Rectal smooth muscle tissue (tissue), 1 donor: ENCODE measurements at regions not wholly inside any gene's neighbourhood (a gene's known extent, or its start where the extent isn't known, plus 50 kb on each side); places are given as distances from the start of the nearest gene placed in this dataset.

Experiments used
- H3K27ac ChIP-seq: one replicate; pipeline ENCODE4 v1.7.0; 2013; ENCODE audit warnings: low read depth, low read length, inconsistent platforms
- H3K27me3 ChIP-seq: one replicate; pipeline ENCODE4 v1.7.0; 2013; ENCODE audit warnings: low read length; ENCODE audit not compliant: control insufficient read depth, insufficient read depth
- H3K36me3 ChIP-seq: one replicate; pipeline ENCODE4 v1.7.0; 2013; ENCODE audit warnings: low read length; ENCODE audit not compliant: control insufficient read depth, insufficient read depth
- H3K4me1 ChIP-seq: one replicate; pipeline ENCODE4 v1.7.0; 2013; ENCODE audit warnings: low read length; ENCODE audit not compliant: control insufficient read depth, insufficient read depth
- H3K4me3 ChIP-seq: one replicate; pipeline ENCODE4 v1.7.0; 2013; ENCODE audit warnings: low read length
- H3K9ac ChIP-seq: one replicate; pipeline ENCODE4 v1.7.0; 2013; ENCODE audit warnings: low read length

DNA sequence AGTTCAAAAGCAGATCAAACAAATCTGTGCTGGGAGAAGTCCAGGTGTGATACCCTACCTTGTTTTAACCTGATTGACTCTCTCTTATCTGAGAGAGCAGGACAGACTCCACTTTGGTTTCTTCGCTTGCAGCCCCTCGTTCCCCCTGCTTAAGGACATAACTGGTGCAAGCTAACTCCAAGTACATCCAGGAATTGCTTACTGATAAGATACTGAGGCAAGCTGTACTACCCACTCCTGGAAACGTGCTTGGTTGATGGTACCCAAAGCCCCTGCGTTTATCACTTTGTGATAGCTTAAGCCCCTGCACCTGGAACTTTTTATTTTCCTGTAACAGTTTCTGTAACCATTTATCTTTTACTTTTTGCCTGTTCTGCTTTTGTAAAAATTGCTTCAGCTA is 157.0 kb upstream of the OLIG3 start:
- H3K4me3 ChIP-seq, result no peak overlapping the region
- H3K27ac ChIP-seq, result no peak overlapping the region
- H3K9ac ChIP-seq, result no peak overlapping the region
- H3K36me3 ChIP-seq, result no peaks in the 10 kb centered on the region
- no peaks in the 10 kb centered on the region for H3K4me1 ChIP-seq
- no peaks in the 10 kb centered on the region for H3K27me3 ChIP-seq

DNA sequence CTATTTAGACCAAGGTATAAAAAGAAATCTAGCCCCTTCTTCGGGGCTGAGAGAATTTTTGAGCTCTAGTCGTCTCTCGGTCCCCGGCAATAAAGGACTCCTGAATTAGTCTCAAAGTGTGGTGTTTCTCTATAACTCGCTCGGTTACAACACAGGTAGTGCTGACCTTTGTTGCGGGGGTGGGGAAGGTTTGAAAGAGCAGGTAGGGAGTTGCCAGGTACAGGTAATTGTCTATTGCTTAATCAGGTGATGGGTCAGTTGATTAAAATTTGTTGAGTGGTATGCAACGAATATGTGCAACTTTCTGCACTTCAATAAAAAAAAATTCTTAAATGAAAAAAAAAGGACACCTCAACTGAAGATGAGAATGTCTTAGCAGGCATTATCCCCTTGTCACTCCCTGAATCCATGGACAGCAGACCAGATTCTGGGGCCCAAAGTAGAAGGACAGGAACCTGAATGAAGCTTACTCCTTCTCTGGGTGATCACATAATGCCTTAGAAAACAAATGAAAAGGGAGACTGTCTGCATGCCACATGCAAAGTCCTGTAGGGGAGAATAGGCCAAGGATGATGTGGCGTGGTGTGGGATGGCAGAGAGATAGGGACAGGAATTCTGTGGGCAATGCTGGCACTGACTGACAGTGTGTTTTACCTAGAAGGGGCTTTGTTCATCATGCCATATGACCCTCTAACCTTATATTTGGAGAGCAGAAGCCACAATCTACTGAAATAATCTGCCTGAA is 157.6 kb upstream of the OLIG3 start:
- Histone ChIP-seq H3K27ac (no peak overlapping the region), H3K4me1 (no peaks in the 10 kb centered on the region), H3K4me3 (no peak overlapping the region), H3K9ac (no peak overlapping the region), H3K27me3 (no peaks in the 10 kb centered on the region), H3K36me3 (no peaks in the 10 kb centered on the region)

DNA sequence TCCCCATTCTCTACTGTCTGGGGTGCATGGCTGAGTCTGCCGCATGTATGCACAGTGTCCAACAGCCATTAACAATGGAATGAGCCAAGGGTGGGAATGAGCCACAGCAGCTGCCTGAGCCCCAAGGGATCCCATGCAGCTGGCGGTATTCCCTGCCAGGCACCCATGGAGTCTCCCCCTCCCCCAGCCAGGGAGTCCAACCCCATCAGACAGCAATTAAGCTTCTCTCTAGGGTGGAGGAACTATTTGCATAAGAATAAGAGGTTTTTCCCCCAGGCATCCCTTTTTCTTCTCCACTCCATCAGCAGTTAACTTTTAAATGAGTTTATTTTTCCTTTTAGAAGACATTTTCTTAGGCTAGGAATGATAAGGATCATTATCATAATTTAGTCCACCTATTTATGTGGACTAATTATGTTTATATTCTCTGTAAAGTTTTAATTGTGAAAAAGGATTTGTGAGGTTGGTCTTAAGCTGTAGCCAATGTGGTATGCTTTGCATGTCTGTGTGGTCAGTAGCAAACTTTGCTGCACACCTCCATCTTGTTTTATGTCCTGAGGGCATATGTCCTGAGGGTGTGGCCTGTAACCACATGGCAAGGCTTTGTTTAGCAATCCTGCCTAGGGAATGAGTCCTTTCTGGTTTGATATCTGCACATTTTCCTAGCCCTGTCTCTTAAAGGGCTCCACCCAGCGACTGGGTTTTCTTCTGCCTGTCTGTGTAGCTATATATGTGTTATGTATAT is 158.9 kb upstream of the OLIG3 start:
- Histone ChIP-seq H3K4me1 (no peaks in the 10 kb centered on the region), H3K4me3 (no peak overlapping the region), H3K9ac (no peak overlapping the region), H3K27me3 (no peaks in the 10 kb centered on the region), H3K27ac (no peak overlapping the region), H3K36me3 (no peaks in the 10 kb centered on the region)

DNA sequence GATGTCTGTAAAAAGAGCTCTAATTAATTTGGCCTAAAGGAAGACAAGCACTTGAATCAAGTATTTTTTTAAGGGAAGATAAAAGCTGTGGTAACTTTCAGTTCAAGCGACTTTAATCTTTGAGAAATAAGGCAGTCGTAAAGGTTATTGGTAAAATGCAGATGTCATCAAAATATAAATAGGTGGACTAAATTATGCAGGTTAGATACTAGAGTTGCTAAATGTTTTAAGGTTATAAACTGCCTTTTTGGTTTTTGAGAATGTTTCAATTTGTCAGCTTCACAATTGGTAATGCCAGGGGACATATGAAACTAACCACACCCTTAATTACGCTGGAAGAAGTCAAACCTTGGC is 159.5 kb upstream of the OLIG3 start:
- Histone ChIP-seq H3K27ac (no peak overlapping the region), H3K27me3 (no peaks in the 10 kb centered on the region), H3K9ac (no peak overlapping the region), H3K4me1 (no peaks in the 10 kb centered on the region), H3K36me3 (no peaks in the 10 kb centered on the region), H3K4me3 (no peak overlapping the region)

DNA sequence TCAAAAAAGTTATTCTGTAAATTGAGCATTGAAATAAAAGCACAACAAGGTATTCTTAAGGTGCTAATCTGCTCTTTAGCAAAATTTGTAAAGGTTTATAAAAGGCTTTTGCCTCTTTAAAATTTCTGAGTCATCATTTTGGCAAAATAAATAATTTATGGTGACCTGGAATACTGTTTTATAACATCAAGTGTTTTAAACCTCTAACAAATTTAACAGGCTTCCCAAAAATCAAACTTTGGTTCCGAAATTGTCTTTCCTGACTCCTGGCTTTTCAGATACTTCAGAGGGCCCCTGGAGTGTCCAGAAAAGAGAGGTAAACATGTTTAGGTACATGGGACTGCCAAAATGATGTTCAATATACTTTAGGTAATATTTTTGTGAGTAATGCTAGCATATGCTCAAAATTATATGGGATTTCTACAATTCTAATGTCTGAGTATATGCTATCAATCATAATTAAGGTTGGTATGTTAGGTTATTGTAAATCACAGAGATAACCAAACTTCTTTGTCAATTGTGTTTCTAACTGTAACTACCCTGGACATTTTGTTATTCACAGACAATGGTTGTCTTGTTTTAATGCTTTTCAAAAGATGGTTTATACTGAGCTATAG is 160.3 kb upstream of the OLIG3 start:
- H3K27ac ChIP-seq, result no peak overlapping the region

DNA sequence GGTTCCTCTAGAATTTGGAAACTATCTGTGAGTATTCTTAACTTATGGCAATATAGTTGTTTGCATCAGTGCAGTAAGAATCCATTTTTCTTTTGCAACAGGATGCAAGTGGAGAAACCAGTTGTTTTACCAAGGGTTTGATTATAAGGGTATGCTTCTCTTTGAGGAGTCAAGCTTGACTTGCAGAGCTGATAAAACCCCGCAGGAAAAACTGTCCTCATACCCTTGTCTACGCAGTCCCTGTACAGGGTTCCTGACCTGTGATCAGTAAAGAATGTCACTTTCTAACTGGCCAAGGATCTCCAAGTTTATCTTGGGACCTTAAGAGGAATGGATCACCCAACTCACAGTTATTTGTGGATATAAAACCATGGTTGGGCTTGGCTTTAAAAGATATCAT is 161.1 kb upstream of the OLIG3 start:
- no peaks in the 10 kb centered on the region for H3K4me1 ChIP-seq
- no peaks in the 10 kb centered on the region for H3K36me3 ChIP-seq
- H3K27ac ChIP-seq, result no peak overlapping the region
- no peak overlapping the region for H3K4me3 ChIP-seq
- no peak overlapping the region for H3K9ac ChIP-seq
- H3K27me3 ChIP-seq, result no peaks in the 10 kb centered on the region

More for the DNA sequence above, 160.3 kb upstream of the OLIG3 start:
- no peaks in the 10 kb centered on the region for H3K27me3 ChIP-seq
- no peaks in the 10 kb centered on the region for H3K4me1 ChIP-seq
- H3K36me3 ChIP-seq, result no peaks in the 10 kb centered on the region
- no peak overlapping the region for H3K4me3 ChIP-seq
- no peak overlapping the region for H3K9ac ChIP-seq

DNA sequence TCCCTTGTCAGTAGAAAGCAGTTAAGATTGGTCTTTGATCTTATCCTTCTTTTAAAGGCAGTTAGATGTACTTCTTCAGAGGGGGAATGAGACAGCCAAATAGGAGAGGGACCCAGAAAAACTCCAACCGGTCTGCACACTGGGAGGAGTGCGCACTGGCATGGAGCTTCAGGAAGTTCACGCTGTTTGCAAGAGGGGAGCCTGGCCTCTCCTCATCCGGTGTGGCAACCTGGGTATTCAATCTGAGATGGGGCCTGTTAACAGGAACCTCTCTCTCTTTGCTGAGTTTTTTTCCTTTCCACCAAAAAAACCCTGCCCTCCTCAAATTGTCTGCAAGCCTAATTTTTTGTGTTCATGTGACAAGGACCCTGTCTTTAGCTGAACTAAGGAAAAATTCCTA is 162.5 kb upstream of the OLIG3 start:
- Histone ChIP-seq H3K9ac (no peak overlapping the region), H3K36me3 (no peaks in the 10 kb centered on the region), H3K4me1 (no peaks in the 10 kb centered on the region), H3K27me3 (no peaks in the 10 kb centered on the region), H3K27ac (no peak overlapping the region), H3K4me3 (no peak overlapping the region)

DNA sequence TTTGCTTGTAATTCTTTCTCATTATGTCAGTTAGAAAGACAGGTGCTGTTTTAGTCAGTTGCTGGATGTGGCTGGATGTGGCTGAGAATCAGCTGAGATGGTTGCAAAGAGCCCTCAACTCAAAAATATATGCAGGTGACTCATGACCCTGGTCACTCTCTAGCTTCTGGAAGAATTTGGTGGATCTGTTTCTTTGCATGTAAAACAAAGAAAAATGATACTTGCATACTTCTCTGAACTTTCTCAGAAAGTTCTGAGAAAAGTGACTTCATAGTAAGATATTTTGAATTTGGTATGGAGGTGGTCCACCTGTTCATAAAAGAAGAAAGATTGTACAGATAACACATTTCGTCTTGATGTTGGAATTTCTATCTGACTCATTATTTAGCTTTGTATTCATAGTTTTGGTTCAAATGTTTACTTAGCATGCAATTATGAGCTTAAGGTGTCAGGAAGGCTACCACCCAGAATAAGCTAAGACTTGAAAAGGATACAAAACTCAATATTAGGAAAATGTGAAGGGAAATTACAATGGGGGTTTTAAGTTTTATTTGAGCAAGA is 163.2 kb upstream of the OLIG3 start:
- Histone ChIP-seq H3K4me1 (no peaks in the 10 kb centered on the region), H3K27me3 (no peaks in the 10 kb centered on the region), H3K4me3 (no peak overlapping the region), H3K36me3 (no peaks in the 10 kb centered on the region), H3K27ac (no peak overlapping the region), H3K9ac (no peak overlapping the region)

DNA sequence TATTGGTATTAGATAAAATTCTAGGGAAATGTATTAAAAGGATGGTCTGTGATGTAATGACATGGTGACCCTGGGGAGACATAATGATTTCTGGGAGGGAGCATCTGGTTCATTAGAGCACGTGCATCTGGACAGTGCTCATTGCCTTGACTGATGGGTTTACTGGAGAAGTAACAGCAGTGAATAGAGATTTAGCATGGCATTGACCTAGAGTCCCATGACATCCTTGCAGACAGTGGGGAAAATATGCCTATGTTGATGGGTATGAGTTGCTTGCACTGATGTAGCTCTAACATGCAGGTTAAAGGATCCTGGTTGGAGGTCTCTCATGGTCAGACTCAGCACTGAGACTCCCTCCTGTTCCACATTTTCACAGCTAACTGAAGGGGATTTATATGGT is 164.1 kb upstream of the OLIG3 start:
- no peaks in the 10 kb centered on the region for H3K36me3 ChIP-seq
- no peak overlapping the region for H3K9ac ChIP-seq
- no peaks in the 10 kb centered on the region for H3K27me3 ChIP-seq
- no peak overlapping the region for H3K4me3 ChIP-seq
- no peaks in the 10 kb centered on the region for H3K4me1 ChIP-seq
- no peak overlapping the region for H3K27ac ChIP-seq

DNA sequence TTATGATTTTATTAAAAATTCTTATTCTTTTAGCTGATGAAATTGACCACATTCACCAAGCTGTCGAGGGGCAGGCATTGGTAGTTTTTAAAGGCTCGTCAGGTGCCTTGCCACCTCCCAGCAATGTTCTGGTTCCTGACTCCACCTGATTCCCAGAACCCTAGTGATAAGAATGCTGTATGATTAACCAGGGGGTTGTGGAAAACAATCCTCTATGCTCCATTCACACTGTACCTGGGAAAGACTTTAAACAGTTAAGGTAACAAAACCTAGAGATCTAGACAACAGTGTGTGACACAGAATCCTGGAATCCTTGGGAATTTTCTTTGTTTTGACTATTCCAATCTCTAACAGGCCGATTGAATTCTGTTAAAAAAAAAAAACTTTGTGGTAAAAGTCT is 165.7 kb upstream of the OLIG3 start:
- H3K27ac ChIP-seq, result no peak overlapping the region
- no peak overlapping the region for H3K4me3 ChIP-seq

DNA sequence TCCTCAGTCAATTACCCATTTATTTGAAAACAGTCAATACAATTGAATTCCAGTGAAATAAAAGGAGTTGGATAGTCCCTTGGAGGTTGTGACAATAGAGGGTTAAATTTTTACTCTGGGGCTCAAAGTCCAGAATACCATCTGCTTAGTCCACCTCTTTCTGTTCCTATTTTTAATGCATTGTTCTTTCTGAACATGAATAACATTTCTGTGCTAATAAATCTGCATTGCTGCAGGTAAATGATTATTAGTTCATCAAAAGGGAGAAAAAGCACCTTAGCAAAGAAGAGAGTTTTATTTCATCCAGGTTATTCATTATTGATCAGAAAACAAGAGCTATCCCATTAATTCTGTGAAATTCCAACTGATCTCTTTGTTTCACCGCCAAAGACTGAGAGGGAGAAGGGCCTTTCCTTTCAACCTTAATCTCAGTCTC is 166.1 kb upstream of the OLIG3 start:
- H3K27ac ChIP-seq, result no peak overlapping the region

More for the DNA sequence above, 165.7 kb upstream of the OLIG3 start:
- H3K4me1 ChIP-seq, result no peaks in the 10 kb centered on the region
- no peaks in the 10 kb centered on the region for H3K27me3 ChIP-seq
- no peak overlapping the region for H3K9ac ChIP-seq
- no peaks in the 10 kb centered on the region for H3K36me3 ChIP-seq

DNA sequence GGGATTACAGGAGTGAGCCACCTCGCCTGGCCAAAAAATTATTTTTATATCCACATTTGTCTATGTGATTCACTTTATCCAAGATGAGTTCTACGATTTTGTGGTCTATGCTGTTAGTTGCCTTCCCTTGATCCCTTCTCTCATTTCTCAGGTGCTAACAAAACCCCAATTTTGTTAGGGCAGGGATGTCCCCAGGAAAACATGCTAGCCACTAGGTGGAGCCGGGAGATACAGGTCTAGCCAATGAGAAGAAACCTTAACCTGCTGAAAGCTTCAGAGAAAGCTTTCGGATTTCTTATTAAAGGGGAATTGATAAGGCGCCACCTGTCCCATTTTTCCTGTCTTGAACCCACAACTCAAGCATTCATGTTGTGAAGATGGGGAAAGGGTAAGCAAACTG is 167.4 kb upstream of the OLIG3 start:
- Histone ChIP-seq H3K4me3 (no peak overlapping the region), H3K27me3 (no peaks in the 10 kb centered on the region), H3K4me1 (no peaks in the 10 kb centered on the region), H3K9ac (no peak overlapping the region), H3K36me3 (no peaks in the 10 kb centered on the region), H3K27ac (no peak overlapping the region)

More for the DNA sequence above, 166.1 kb upstream of the OLIG3 start:
- no peaks in the 10 kb centered on the region for H3K36me3 ChIP-seq
- H3K27me3 ChIP-seq, result no peaks in the 10 kb centered on the region
- H3K4me1 ChIP-seq, result no peaks in the 10 kb centered on the region
- H3K4me3 ChIP-seq, result no peak overlapping the region
- H3K9ac ChIP-seq, result no peak overlapping the region
